DOHH2 (cell line): ENCODE measurements at regions not wholly inside any gene's neighbourhood (a gene's known extent, or its start where the extent isn't known, plus 50 kb on each side); places are given as distances from the start of the nearest gene placed in this dataset.

ENCODE experiments used
- H3F3A ChIP-seq: fragments of 200-600 bp; sonication (generic), shearing (Covaris generic); 2 replicates; pipeline ENCODE4 v1.6.0; 2016; ENCODE audit warnings: antibody characterized with exemption, mild to moderate bottlenecking; ENCODE audit not compliant: control insufficient read depth, insufficient read depth
- H3K27ac ChIP-seq: fragments of 200-600 bp; sonication (generic); 2 replicates; pipeline ENCODE4 v1.5.1; 2014; ENCODE audit warnings: low read depth, mild to moderate bottlenecking, low read length, moderate library complexity
- H3K27me3 ChIP-seq: fragments of 200-600 bp; sonication (generic); 2 replicates; pipeline ENCODE4 v1.6.1; 2014; ENCODE audit warnings: mild to moderate bottlenecking, low read length, mixed read lengths; ENCODE audit not compliant: control insufficient read depth
- H3K36me3 ChIP-seq: fragments of 200-600 bp; sonication (generic); 2 replicates; pipeline ENCODE4 v1.6.1; 2014; ENCODE audit warnings: mild to moderate bottlenecking, low read length, moderate library complexity, mixed read lengths; ENCODE audit not compliant: control insufficient read depth
- H3K4me1 ChIP-seq: fragments of 200-600 bp; sonication (generic); 2 replicates; pipeline ENCODE4 v1.6.1; 2014; ENCODE audit warnings: mild to moderate bottlenecking, low read length, mixed read lengths; ENCODE audit not compliant: control insufficient read depth
- H3K4me2 ChIP-seq: fragments of 200-600 bp; sonication (generic); 2 replicates; pipeline ENCODE4 v1.6.0; 2014; ENCODE audit warnings: mild to moderate bottlenecking, low read length, moderate library complexity
- H3K4me3 ChIP-seq: fragments of 200-600 bp; sonication (generic); 2 replicates; pipeline ENCODE4 v1.5.1; 2014; ENCODE audit warnings: mild to moderate bottlenecking, low read length, mixed read lengths
- H3K79me2 ChIP-seq: fragments of 200-600 bp; sonication (generic); 2 replicates; pipeline ENCODE4 v1.6.1; 2014; ENCODE audit warnings: mild to moderate bottlenecking, low read length, mixed read lengths; ENCODE audit not compliant: control insufficient read depth
- H3K9me2 ChIP-seq: fragments of 200-600 bp; sonication (generic); replicated peaks from 2 replicates; pipeline ENCODE4 v1.6.1; 2014; ENCODE audit warnings: mild to moderate bottlenecking, low read length, mixed read lengths; ENCODE audit not compliant: control insufficient read depth
- H3K9me3 ChIP-seq: fragments of 200-600 bp; sonication (generic); 2 replicates; pipeline ENCODE4 v1.6.1; 2014; ENCODE audit warnings: antibody characterized with exemption, low read length, mixed read lengths; ENCODE audit not compliant: control insufficient read depth, insufficient read depth
- H4K20me1 ChIP-seq: fragments of 200-600 bp; sonication (generic); 2 replicates; pipeline ENCODE4 v1.6.0; 2014; ENCODE audit warnings: low read depth, mild to moderate bottlenecking, antibody characterized with exemption, low read length, moderate library complexity; ENCODE audit not compliant: control insufficient read depth, insufficient read depth
- CTCF ChIP-seq: fragments of 200-600 bp; sonication (generic); IDR thresholded peaks from one replicate; pipeline ENCODE4 v1.5.1; 2014; ENCODE audit warnings: antibody characterized with exemption, mild to moderate bottlenecking, low read depth, low read length; ENCODE audit not compliant: poor library complexity, severe bottlenecking
- EZH2phosphoT487 ChIP-seq: fragments of 200-600 bp; sonication (generic); IDR thresholded peaks from 2 replicates; pipeline ENCODE4 v1.6.1; 2017; ENCODE audit warnings: borderline replicate concordance, mild to moderate bottlenecking, antibody characterized with exemption, low read length, moderate library complexity, mixed read lengths

- H3K9me3 ChIP-seq = no peaks in the 10 kb centered on the region
- H3F3A ChIP-seq = no peaks in the 10 kb centered on the region
- H3K27ac ChIP-seq = no peak overlapping the region
- no peak for TF ChIP-seq CTCF
- no peak for TF ChIP-seq EZH2phosphoT487
- no peak overlapping the region for H3K4me3 ChIP-seq
- H3K9me2 ChIP-seq = no peaks in the 10 kb centered on the region
- no peak overlapping the region for H3K4me2 ChIP-seq
- no peaks in the 10 kb centered on the region for H3K79me2 ChIP-seq
- H4K20me1 ChIP-seq = no peaks in the 10 kb centered on the region
- no peaks in the 10 kb centered on the region for H3K27me3 ChIP-seq
- H3K36me3 ChIP-seq = no peaks in the 10 kb centered on the region
- H3K4me1 ChIP-seq = no peaks in the 10 kb centered on the region
Observed at GRCh38 chr1:170863621-170864020, 71.7 kb upstream of the MROH9 start.

GRCh38 chr1:170864238-170864637, 71.1 kb upstream of the MROH9 start:
- Histone ChIP-seq H3K4me2 (no peak overlapping the region), H3K79me2 (no peaks in the 10 kb centered on the region)

GRCh38 chr1:170864876-170865538, 70.3 kb upstream of the MROH9 start:
- H3K9me2 ChIP-seq = no peaks in the 10 kb centered on the region
- no peak overlapping the region for H3K4me2 ChIP-seq
- no peaks in the 10 kb centered on the region for H3K9me3 ChIP-seq
- H4K20me1 ChIP-seq = no peaks in the 10 kb centered on the region
- no peaks in the 10 kb centered on the region for H3K36me3 ChIP-seq
- H3K4me1 ChIP-seq = no peaks in the 10 kb centered on the region
- no peak overlapping the region for H3K27ac ChIP-seq
- H3K27me3 ChIP-seq = no peaks in the 10 kb centered on the region
- TF ChIP-seq EZH2phosphoT487 (no peak), CTCF (no peak)
- H3K4me3 ChIP-seq = no peak overlapping the region
- H3F3A ChIP-seq = no peaks in the 10 kb centered on the region
- H3K79me2 ChIP-seq = no peaks in the 10 kb centered on the region

More at GRCh38 chr1:170864238-170864637, 71.1 kb upstream of the MROH9 start:
- H3F3A ChIP-seq = no peaks in the 10 kb centered on the region
- H3K4me1 ChIP-seq = no peaks in the 10 kb centered on the region
- H3K27me3 ChIP-seq = no peaks in the 10 kb centered on the region
- H3K9me3 ChIP-seq = no peaks in the 10 kb centered on the region
- no peak overlapping the region for H3K27ac ChIP-seq
- H3K36me3 ChIP-seq = no peaks in the 10 kb centered on the region
- no peaks in the 10 kb centered on the region for H3K9me2 ChIP-seq
- no peak overlapping the region for H3K4me3 ChIP-seq
- H4K20me1 ChIP-seq = no peaks in the 10 kb centered on the region
- no peak for TF ChIP-seq EZH2phosphoT487
- no peak for TF ChIP-seq CTCF

- H3K4me2 ChIP-seq = no peak overlapping the region
Observed at GRCh38 chr1:170866646-170867045, 68.7 kb upstream of the MROH9 start.

More at GRCh38 chr1:170866646-170867045, 68.7 kb upstream of the MROH9 start:
- H3F3A ChIP-seq = no peaks in the 10 kb centered on the region
- TF ChIP-seq CTCF (no peak), EZH2phosphoT487 (no peak)
- no peaks in the 10 kb centered on the region for H3K4me1 ChIP-seq
- no peak overlapping the region for H3K4me3 ChIP-seq
- no peaks in the 10 kb centered on the region for H4K20me1 ChIP-seq
- no peaks in the 10 kb centered on the region for H3K79me2 ChIP-seq
- H3K9me3 ChIP-seq = no peaks in the 10 kb centered on the region
- H3K27ac ChIP-seq = no peak overlapping the region
- H3K9me2 ChIP-seq = no peaks in the 10 kb centered on the region
- no peaks in the 10 kb centered on the region for H3K27me3 ChIP-seq
- no peaks in the 10 kb centered on the region for H3K36me3 ChIP-seq
